ENCODE measurements at regions not wholly inside any gene's neighbourhood (a gene's known extent, or its start where the extent isn't known, plus 50 kb on each side); places are given as distances from the start of the nearest gene placed in this dataset.

DNA sequence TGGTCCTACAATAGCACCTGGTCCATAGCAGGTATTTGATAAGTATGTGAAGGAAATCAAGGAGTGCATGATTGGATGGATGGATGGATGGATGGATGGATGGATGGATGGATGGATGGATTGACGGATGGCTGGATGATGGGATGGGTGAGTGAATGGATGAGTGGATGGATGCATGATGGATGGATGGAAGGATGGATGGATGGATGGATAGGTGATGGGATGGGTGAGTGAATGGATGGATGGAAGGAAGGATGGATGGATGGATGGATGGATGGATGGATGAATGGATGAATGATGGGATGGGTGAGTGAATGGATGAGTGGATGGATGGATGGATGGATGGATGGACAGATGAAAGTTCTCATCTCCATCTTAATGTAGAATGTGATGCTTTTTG lies 231.0 kb upstream of the PPP2R2D start:
- no peak for DNase-seq (ENCODE audit: low read depth in 2 of 2)

DNA sequence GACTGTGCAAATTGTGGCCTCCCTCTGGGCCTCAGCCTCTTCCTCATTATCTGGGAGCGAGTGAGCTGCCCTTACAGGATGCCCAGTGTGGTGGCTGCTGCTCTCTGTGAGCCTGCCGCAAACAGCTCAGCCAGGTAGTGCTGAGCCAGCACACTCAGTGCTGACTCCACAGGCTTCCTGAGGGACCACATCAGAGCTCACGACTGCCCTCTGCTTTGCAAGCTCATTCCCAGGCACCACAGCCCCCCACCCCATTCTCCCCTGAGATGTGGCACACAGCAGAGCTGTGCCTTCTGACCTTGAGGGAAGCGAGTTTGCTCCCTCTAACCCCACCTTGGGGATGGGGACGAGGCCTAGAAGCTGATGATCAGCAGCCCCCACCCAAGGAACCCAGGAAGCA lies 230.5 kb upstream of the PPP2R2D start:
- no peak for DNase-seq (ENCODE audit: low read depth in 2 of 2)

GRCh38 chr10:131673396-131673795 lies 227.4 kb upstream of the PPP2R2D start:
- DNase-seq (ENCODE audit: low read depth in 2 of 2): no peak

DNA sequence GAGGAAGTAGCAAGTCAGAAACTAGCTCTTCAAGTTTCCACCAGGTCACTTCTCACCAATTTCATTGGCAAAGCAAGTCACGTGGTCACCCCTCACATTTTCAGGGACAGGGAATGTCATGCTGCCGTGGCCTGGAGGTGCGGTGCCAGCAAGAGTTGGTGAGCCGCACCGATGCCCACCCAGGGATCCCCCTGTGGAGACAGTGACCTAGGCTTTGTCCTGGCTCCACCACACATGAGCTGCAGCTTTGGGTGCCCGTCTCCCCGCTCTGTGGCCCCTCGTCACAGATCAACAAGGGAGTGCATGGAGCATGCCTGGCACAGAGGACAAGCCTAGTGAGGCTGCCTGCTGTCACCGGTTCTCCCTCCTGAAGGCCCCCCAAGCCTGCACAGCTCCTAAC lies 226.7 kb upstream of the PPP2R2D start:
- no peak for DNase-seq (ENCODE audit: low read depth in 2 of 2)

- no peak for DNase-seq (ENCODE audit: low read depth in 2 of 2)
Measured at GRCh38 chr10:131675104-131675503, 225.7 kb upstream of the PPP2R2D start.

GRCh38 chr10:131676046-131676799 lies 224.6 kb upstream of the PPP2R2D start:
- DNase-seq (ENCODE audit: low read depth in 2 of 2): no peak

GRCh38 chr10:131676800-131677421 lies 223.9 kb upstream of the PPP2R2D start:
- DNase-seq (ENCODE audit: low read depth in 2 of 2): no peak

GRCh38 chr10:131677671-131678070 lies 223.1 kb upstream of the PPP2R2D start:
- no peak for DNase-seq (ENCODE audit: low read depth in 2 of 2)

DNA sequence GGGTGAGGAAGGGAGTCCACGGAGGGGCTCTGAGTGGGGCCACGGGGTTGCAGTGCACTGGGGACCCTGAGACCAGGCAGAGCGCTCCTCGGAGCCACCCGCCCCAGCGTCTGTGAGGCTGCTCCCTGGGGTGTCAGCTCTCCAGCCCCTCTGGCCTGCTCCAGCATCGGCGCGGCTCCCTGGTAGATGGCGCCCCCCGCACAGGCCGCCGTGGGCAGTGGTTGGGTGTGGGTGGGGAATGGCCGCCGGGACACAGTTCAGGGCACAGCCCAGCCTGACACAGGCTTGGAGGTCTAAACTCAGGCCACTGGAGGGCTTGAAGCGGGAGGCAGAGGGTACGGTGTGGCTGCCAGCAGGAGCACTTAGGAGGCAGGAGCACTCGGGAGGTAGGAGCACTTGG lies 222.6 kb upstream of the PPP2R2D start:
- DNase-seq (ENCODE audit: low read depth in 2 of 2): no peak

DNA sequence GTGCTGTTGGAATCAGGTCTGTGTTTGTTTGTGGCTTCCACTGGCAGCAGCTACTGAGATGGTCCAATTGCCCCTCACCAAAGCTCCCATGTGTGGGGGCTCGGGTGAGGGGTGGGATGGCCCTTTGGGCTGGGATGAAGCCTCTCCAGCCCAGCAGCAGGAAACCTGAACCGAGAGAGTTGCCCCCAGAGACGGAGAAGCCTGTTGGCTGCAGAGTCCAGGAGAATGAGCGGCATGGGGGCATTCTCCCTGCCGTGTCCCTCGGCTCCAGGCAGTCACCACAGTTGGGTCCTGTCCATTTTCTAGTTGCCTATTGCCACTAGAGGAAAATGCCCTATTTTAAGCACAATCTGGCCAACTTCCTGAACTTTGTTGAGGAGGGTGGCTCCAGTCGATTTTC lies 222.2 kb upstream of the PPP2R2D start:
- DNase-seq (ENCODE audit: low read depth in 2 of 2): no peak

GRCh38 chr10:131679926-131680325 lies 220.9 kb upstream of the PPP2R2D start:
- DNase-seq (ENCODE audit: low read depth in 2 of 2): no peak

GRCh38 chr10:131681122-131681521 lies 219.7 kb upstream of the PPP2R2D start:
- no peak for DNase-seq (ENCODE audit: low read depth in 2 of 2)

- no peak for DNase-seq (ENCODE audit: low read depth in 2 of 2)
Measured at GRCh38 chr10:131681656-131682055, 219.2 kb upstream of the PPP2R2D start.

- DNase-seq (ENCODE audit: low read depth in 2 of 2): no peak
Measured at GRCh38 chr10:131682271-131682962, 218.4 kb upstream of the PPP2R2D start.

DNA sequence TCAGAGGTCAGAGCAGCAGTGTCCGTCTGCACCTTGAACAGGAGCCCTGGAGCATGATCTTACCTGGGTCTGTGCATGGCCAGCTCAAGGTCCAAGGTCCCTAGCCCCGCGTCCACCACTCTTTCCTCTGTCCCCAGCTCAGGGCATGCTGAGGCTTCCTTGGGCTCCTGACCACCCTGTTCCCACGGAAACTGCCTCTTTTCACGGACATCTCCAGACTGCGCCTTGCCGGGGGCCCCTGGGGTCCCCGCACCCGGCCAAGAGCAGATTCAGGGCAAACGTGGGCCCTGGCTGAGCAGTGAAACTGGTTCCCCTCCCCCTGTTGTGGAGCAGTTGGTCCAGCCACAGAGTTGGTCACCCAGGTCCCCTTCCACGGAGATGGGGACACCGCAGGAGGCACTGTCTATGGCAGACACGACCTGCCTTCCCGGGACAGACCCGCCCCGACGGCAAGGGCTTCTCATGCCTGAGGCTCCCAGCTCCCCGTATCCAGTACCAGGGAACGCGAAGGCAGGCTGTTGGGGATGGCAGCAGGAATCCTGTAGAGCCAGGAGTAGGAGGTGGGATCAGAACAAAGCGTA lies 217.4 kb upstream of the PPP2R2D start:
- no peak for DNase-seq (ENCODE audit: low read depth in 2 of 2)

DNA sequence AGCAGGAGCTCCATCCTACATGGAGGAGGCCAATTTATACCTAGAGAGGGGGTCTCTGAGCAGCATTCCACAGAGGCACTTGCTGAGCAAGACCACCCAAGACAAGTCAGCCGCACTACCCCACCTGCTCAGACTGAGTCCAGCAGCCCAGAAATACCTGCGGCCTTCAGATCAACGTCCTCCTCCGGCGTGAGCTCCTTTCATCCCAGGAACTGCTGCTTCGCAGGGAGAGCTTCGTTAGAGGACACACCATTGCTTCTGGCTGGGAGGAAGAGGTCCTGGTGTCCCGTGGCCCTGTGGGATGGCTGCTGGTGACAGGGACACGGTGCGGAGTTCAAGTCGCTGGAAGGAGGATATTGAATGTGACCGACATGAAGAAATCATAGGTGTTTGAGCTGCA lies 216.9 kb upstream of the PPP2R2D start:
- DNase-seq (ENCODE audit: low read depth in 2 of 2): no peak

- DNase-seq (ENCODE audit: low read depth in 2 of 2): no peak
Measured at GRCh38 chr10:131685007-131685406, 215.8 kb upstream of the PPP2R2D start.

DNA sequence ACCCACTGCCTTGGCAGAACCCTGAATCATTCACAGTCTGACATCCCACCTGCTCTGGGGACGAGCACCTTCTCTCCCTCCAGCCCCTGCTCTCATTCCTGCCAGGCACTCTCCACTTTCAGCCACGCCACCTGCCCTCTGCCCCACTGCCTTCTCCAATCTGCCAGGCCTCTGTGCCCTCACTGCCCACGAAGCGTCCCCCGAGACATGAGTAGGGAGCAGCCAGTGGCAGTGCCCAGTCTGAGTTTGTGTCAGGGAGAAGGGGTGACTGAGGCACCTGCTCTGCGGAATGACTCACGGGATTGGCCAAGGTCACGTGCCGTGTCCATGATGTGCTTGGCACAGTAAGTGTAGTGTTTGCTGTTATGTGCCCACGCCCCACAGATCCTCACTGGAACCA lies 215.2 kb upstream of the PPP2R2D start:
- DNase-seq (ENCODE audit: low read depth in 2 of 2): no peak

DNA sequence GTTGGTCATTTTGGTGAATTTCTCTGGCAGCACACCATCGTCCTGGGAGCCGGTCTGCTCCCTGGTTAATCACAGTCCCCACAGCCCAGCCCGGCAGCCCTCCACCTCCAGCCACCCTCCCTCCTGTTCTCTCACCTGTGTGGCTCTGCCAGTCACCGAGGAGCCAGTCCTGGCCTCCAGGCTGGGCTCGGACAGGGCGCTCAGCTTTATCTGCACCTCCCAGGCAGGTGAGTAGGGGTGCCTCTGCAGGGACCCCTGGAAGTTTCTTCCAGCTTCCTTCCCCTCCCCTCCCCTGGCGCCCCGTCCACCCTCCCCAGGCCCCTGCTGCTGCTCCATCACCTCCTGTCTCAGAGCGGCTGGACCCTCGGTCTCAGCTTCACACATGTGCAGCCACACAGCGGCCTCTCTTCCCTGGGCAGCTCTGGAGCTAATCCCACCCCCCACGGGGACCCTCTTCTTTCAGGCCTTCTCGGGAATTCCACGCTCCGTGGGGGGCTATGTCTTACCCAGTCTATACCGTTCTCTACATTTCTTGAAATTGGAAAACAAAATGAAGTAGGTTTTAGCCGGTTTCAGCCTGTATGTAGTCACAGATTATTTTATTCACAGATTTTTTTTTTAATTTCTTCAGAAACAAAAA lies 213.9 kb upstream of the PPP2R2D start:
- DNase-seq (ENCODE audit: low read depth in 2 of 2): no peak

- DNase-seq (ENCODE audit: low read depth in 2 of 2): no peak
Measured at GRCh38 chr10:131688304-131688703, 212.5 kb upstream of the PPP2R2D start.

DNA sequence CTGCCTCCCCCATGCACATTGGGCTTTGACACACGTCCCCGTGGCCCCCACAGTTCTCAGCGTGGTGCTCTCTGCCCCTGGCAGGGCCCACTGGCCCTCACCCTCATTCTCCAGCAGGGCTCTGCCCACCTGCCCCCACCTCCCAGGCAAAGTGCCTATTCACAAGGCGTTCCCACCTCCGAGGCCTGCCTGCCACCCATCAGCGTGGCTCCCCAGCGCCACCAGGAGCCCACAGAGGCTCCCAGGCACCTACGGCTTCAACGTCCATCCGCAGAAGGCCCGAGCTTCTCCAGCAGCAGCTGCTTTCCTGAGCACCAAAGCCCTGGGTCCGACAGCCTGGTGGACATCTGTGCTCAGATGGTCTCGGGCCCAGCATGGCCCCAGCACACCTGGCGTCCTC lies 211.8 kb upstream of the PPP2R2D start:
- no peak for DNase-seq (ENCODE audit: low read depth in 2 of 2)

GRCh38 chr10:131689486-131689885 lies 211.3 kb upstream of the PPP2R2D start:
- no peak for DNase-seq (ENCODE audit: low read depth in 2 of 2)
